Suprapubic skin (tissue), 3 donors: ENCODE measurements at regions not wholly inside any gene's neighbourhood (a gene's known extent, or its start where the extent isn't known, plus 50 kb on each side); places are given as distances from the start of the nearest gene placed in this dataset.

Experiments
- CTCF ChIP-seq, 2 donors: fragments of 200-600 bp in 1 of 2; fragments of 450-650 bp in 1 of 2; sonication (generic) in 1 of 2; IDR thresholded peaks; one replicate each; pipeline ENCODE4 v1.5.1; 2016 to 2019; ENCODE audit warnings: antibody characterized with exemption in 2 of 2, mild to moderate bottlenecking in 1 of 2, moderate library complexity in 1 of 2
- EP300 ChIP-seq: sonication (generic); formaldehyde crosslinking; IDR thresholded peaks from one replicate; pipeline ENCODE4 v1.6.1; 2017; ENCODE audit warnings: antibody characterized with exemption

GRCh38 chr6:917296-917695 is 224.4 kb upstream of the EXOC2 start:
- no peak for TF ChIP-seq EP300
- TF ChIP-seq CTCF (IDR thresholded peaks at IDR 0.05) = no peak
